Loucy (cell line): ENCODE measurements at regions not wholly inside any gene's neighbourhood (a gene's known extent, or its start where the extent isn't known, plus 50 kb on each side); places are given as distances from the start of the nearest gene placed in this dataset.

Source experiments
- H2AFZ ChIP-seq: fragments of 200-600 bp; sonication (generic); 2 replicates; pipeline ENCODE4 v1.6.0; 2016; ENCODE audit warnings: antibody characterized with exemption, mild to moderate bottlenecking, low read length, moderate library complexity
- H3F3A ChIP-seq: fragments of 200-600 bp; 2 replicates; pipeline ENCODE4 v1.6.0; 2016; ENCODE audit warnings: antibody characterized with exemption, low read depth, mild to moderate bottlenecking
- H3K27me3 ChIP-seq: fragments of 200-600 bp; sonication (generic); 2 replicates; pipeline ENCODE4 v1.6.1; 2014; ENCODE audit warnings: low read length, mild to moderate bottlenecking; ENCODE audit not compliant: insufficient read depth, poor library complexity, severe bottlenecking
- H3K36me3 ChIP-seq: fragments of 200-600 bp; sonication (generic); 2 replicates; pipeline ENCODE4 v1.6.1; 2016; ENCODE audit warnings: low read length; ENCODE audit not compliant: insufficient read depth
- H3K4me1 ChIP-seq: fragments of 200-600 bp; sonication (generic); 2 replicates; pipeline ENCODE4 v1.5.1; 2014; ENCODE audit warnings: low read length, mild to moderate bottlenecking; ENCODE audit not compliant: insufficient read depth, poor library complexity, severe bottlenecking
- H3K4me2 ChIP-seq: fragments of 200-600 bp; sonication (generic); 2 replicates; pipeline ENCODE4 v1.6.0; 2014; ENCODE audit warnings: antibody characterized with exemption, low read length, low read depth, mild to moderate bottlenecking; ENCODE audit not compliant: poor library complexity, severe bottlenecking
- H3K4me3 ChIP-seq: fragments of 200-600 bp; sonication (generic); 2 replicates; pipeline ENCODE4 v1.5.1; 2014; ENCODE audit warnings: low read length, mild to moderate bottlenecking, mixed read lengths; ENCODE audit not compliant: poor library complexity, severe bottlenecking
- H3K79me2 ChIP-seq: fragments of 200-600 bp; sonication (generic); 2 replicates; pipeline ENCODE4 v1.6.1; 2014; ENCODE audit warnings: low read length; ENCODE audit not compliant: insufficient read depth
- H3K9ac ChIP-seq: fragments of 200-600 bp; sonication (generic); 2 replicates; pipeline ENCODE4 v1.6.0; 2014; ENCODE audit warnings: mild to moderate bottlenecking, low read depth, low read length, moderate library complexity; ENCODE audit not compliant: poor library complexity, severe bottlenecking
- H3K9me2 ChIP-seq: fragments of 200-600 bp; sonication (generic); replicated peaks from 2 replicates; pipeline ENCODE4 v1.6.1; 2016; ENCODE audit warnings: low read depth, low read length, mixed read lengths
- H3K9me3 ChIP-seq: fragments of 200-600 bp; sonication (generic); 2 replicates; pipeline ENCODE4 v1.6.1; 2014; ENCODE audit warnings: mild to moderate bottlenecking, antibody characterized with exemption, low read length, low read depth; ENCODE audit not compliant: insufficient read depth
- H4K20me1 ChIP-seq: fragments of 200-600 bp; sonication (generic); 2 replicates; pipeline ENCODE4 v1.6.0; 2014; ENCODE audit warnings: antibody characterized with exemption, low read length, mild to moderate bottlenecking; ENCODE audit not compliant: insufficient read depth, poor library complexity, severe bottlenecking
- EZH2phosphoT487 ChIP-seq: fragments of 200-600 bp; IDR thresholded peaks from 2 replicates; pipeline ENCODE4 v1.6.1; 2018; ENCODE audit warnings: antibody characterized with exemption, mild to moderate bottlenecking, moderate library complexity, borderline replicate concordance
- TF ChIP-seq, protein P1 (sequence below): fragments of 200-600 bp; sonication (generic); conservative IDR thresholded peaks from 2 replicates; pipeline ENCODE4 v1.5.1; 2014; ENCODE audit warnings: mild to moderate bottlenecking, antibody characterized with exemption, low read length

DNA sequence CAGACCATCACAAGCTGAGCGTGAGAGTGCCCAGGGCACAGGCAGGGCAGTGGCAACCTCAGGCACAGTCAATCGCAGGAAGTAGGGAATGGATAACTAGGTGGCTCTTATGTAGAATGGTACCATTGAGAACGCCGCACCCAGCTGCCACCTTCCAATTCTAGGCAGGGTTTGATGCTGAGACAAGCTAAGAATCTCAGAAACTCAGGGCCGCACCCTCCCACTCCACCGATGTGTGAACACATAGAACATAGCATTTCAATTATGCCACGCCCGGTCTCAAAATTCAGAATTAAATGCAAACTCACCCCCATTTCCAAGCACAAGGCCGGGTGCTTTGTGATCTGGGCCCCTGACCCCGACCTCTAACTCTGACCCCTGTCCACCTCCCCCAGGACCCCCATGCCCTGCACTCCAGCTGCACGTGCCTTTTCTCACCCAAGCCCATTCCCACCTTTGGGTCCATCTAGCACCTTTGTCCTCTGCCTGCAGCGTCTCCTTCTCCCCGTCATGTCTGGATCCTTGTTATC, 178.4 kb downstream of the C16orf95 start:
- no peaks in the 10 kb centered on the region for H3K79me2 ChIP-seq
- no peak overlapping the region for H3K4me3 ChIP-seq
- H3K4me2 ChIP-seq: no peak overlapping the region
- no peaks in the 10 kb centered on the region for H3K27me3 ChIP-seq
- no peaks in the 10 kb centered on the region for H4K20me1 ChIP-seq
- H3K9me3 ChIP-seq: no peaks in the 10 kb centered on the region
- no peaks in the 10 kb centered on the region for H3F3A ChIP-seq
- H3K9me2 ChIP-seq: no peaks in the 10 kb centered on the region
- no peaks in the 10 kb centered on the region for H3K36me3 ChIP-seq
- H3K9ac ChIP-seq: no peak overlapping the region
- no peak overlapping the region for H2AFZ ChIP-seq
- TF ChIP-seq, protein P1, sequence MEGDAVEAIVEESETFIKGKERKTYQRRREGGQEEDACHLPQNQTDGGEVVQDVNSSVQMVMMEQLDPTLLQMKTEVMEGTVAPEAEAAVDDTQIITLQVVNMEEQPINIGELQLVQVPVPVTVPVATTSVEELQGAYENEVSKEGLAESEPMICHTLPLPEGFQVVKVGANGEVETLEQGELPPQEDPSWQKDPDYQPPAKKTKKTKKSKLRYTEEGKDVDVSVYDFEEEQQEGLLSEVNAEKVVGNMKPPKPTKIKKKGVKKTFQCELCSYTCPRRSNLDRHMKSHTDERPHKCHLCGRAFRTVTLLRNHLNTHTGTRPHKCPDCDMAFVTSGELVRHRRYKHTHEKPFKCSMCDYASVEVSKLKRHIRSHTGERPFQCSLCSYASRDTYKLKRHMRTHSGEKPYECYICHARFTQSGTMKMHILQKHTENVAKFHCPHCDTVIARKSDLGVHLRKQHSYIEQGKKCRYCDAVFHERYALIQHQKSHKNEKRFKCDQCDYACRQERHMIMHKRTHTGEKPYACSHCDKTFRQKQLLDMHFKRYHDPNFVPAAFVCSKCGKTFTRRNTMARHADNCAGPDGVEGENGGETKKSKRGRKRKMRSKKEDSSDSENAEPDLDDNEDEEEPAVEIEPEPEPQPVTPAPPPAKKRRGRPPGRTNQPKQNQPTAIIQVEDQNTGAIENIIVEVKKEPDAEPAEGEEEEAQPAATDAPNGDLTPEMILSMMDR: no peak
- no peak for TF ChIP-seq EZH2phosphoT487
- H3K4me1 ChIP-seq: no peaks in the 10 kb centered on the region

DNA sequence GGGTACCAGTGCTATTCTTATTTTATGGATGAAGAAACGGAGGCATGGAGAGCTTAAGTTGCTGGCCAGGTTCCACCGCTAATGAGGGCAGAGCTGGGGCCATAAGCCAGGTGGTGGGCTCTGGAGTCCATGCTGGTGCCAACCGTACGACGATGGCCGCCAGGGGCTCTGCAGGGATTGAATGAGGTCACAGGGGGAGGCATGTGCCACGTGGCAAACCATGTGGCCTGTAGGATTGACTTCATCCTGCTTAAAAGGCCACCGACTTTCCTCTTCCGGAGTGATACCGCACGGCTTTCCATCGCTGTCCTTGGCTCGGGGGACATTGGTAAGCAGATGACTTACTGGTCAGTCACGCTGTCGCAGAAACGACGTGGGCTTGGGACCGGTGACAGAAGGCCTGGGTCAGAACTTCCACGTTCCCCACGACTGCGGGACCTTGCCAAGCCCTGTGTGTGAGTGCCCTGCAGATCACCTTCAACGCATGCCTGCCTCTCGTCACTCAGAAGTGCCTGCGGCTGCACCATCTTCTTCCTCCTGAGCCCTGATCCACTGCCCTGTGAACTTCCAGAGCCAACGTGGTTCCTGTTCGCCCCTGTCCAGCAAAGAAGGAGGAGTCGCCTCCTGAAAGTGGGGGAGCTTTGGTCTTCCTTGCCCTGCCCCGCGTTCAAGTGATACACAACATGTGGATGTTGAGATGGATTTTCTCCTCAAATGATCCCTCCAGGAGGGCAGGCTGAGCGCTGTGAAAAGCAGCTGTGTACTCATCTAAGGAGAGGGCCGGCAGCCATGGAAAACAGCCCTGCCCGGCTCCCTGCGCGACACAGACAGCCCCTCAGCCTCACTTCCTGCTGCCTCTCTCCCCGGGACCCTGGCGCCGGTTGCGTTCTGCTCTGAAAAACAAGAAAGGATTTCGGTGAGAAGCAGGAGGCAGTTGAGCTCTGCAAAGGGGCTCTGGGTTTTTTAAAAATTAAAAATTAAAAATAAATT, 176.7 kb downstream of the C16orf95 start:
- TF ChIP-seq EZH2phosphoT487: no peak
- TF ChIP-seq, protein P1: no peak
- H3K9ac ChIP-seq: no peak overlapping the region
- no peaks in the 10 kb centered on the region for H3K79me2 ChIP-seq
- no peaks in the 10 kb centered on the region for H3K36me3 ChIP-seq
- H3K4me3 ChIP-seq: no peak overlapping the region
- H4K20me1 ChIP-seq: no peaks in the 10 kb centered on the region
- H3K9me3 ChIP-seq: no peaks in the 10 kb centered on the region
- H2AFZ ChIP-seq: no peak overlapping the region
- H3K4me1 ChIP-seq: no peaks in the 10 kb centered on the region
- no peaks in the 10 kb centered on the region for H3F3A ChIP-seq
- H3K4me2 ChIP-seq: no peak overlapping the region
- no peaks in the 10 kb centered on the region for H3K9me2 ChIP-seq
- no peaks in the 10 kb centered on the region for H3K27me3 ChIP-seq

DNA sequence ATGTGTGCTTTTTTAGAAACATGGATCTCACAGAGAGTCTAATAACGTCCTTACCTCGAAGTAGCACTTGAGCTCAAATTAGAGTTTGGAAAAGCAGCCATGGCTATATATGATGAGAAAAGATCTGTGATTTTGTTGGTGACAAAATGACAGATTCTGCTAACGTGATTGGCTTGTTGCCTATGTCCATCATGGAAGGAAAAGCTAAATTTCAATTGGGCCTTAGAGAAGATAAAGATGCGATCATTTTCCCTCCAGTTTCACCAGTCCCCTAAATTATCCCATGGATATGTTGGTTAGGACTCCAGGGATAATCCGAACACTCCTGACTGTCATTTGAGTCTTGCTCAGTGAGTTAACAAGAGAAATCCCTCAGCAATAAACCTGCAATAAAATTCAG, 175.8 kb downstream of the C16orf95 start:
- no peaks in the 10 kb centered on the region for H3F3A ChIP-seq
- TF ChIP-seq, protein P1: no peak
- TF ChIP-seq EZH2phosphoT487: no peak
- no peak overlapping the region for H2AFZ ChIP-seq
- H3K27me3 ChIP-seq: no peaks in the 10 kb centered on the region
- H4K20me1 ChIP-seq: no peaks in the 10 kb centered on the region
- no peak overlapping the region for H3K4me3 ChIP-seq
- H3K9ac ChIP-seq: no peak overlapping the region
- H3K4me2 ChIP-seq: no peak overlapping the region
- no peaks in the 10 kb centered on the region for H3K9me3 ChIP-seq
- H3K4me1 ChIP-seq: no peaks in the 10 kb centered on the region
- H3K36me3 ChIP-seq: no peaks in the 10 kb centered on the region
- no peaks in the 10 kb centered on the region for H3K9me2 ChIP-seq
- H3K79me2 ChIP-seq: no peaks in the 10 kb centered on the region
